Naive thymus-derived CD4-positive, alpha-beta T cell (primary cell): ENCODE measurements at regions not wholly inside any gene's neighbourhood (a gene's known extent, or its start where the extent isn't known, plus 50 kb on each side); places are given as distances from the start of the nearest gene placed in this dataset.

ENCODE experiments used
- ATAC-seq: fragments of 150-1000 bp; cut with Tn5 transposase; 2 replicates; pipeline ENCODE4 v1.10.0; 2021; ENCODE audit warnings: mild to moderate bottlenecking, moderate library complexity
- CTCF ChIA-PET: fragments of 350-600 bp; sonication (Branson Sonifier 250); formaldehyde crosslinking; loops from one replicate; lab custom pipeline; 2021; ENCODE audit warnings: antibody characterized with exemption; lab: Charles Lee
- POLR2A ChIA-PET: fragments of 350-600 bp; sonication (Branson Sonifier 250); formaldehyde crosslinking; loops from one replicate; lab custom pipeline; 2021; ENCODE audit warnings: antibody characterized with exemption, inconsistent platforms; lab: Charles Lee
- DNase-seq, 9 donors: peaks; one replicate each; pipeline versions ENCODE4 v3.0.0 to v3.0.0-alpha.2; 2020 to 2022; ENCODE audit warnings: mixed read lengths in 1 of 9
- H3K27ac ChIP-seq: one replicate; pipeline ENCODE4 v1.7.0; 2013; ENCODE audit warnings: mild to moderate bottlenecking, low read depth, low read length, moderate library complexity
- H3K27me3 ChIP-seq, 2 donors: one replicate each; pipeline ENCODE4 v1.7.0; 2013; ENCODE audit warnings: low read length in 2 of 2, mild to moderate bottlenecking in 2 of 2, moderate library complexity in 2 of 2; ENCODE audit not compliant: control insufficient read depth in 2 of 2, insufficient read depth in 2 of 2
- H3K36me3 ChIP-seq, 3 experiments: 1 replicate in 2 of 3; 2 replicates in 1 of 3; pipeline ENCODE4 v1.7.0; 2013; ENCODE audit warnings: low read length in 3 of 3, mild to moderate bottlenecking in 3 of 3, moderate library complexity in 1 of 3; ENCODE audit not compliant: insufficient read depth in 3 of 3, control insufficient read depth in 2 of 3
- H3K4me1 ChIP-seq, 2 donors: one replicate each; pipeline ENCODE4 v1.7.0; 2013; ENCODE audit warnings: low read length in 2 of 2, mild to moderate bottlenecking in 2 of 2, moderate library complexity in 1 of 2; ENCODE audit not compliant: control insufficient read depth in 2 of 2, insufficient read depth in 2 of 2
- H3K4me3 ChIP-seq: 2 replicates; pipeline ENCODE4 v1.7.0; 2013; ENCODE audit warnings: mild to moderate bottlenecking, low read length
- H3K9me3 ChIP-seq, 3 experiments: 1 replicate in 2 of 3; 2 replicates in 1 of 3; pipeline ENCODE4 v1.7.0; 2013; ENCODE audit warnings: low read length in 3 of 3; ENCODE audit not compliant: control insufficient read depth in 2 of 3
- H3K27ac Mint-ChIP-seq, 9 donors: one replicate each; pipeline ENCODE4 v1.8.0; 2020 to 2022; ENCODE audit warnings: mixed read lengths in 9 of 9, mild to moderate bottlenecking in 8 of 9, moderate library complexity in 5 of 9, inconsistent platforms in 2 of 9
- H3K27me3 Mint-ChIP-seq, 5 donors: one replicate each; pipeline ENCODE4 v1.8.0; 2021 to 2022; ENCODE audit warnings: mixed read lengths in 5 of 5, mild to moderate bottlenecking in 1 of 5
- H3K36me3 Mint-ChIP-seq, 5 donors: one replicate each; pipeline ENCODE4 v1.8.0; 2020 to 2022; ENCODE audit warnings: mixed read lengths in 5 of 5, mild to moderate bottlenecking in 3 of 5, inconsistent platforms in 1 of 5
- H3K4me1 Mint-ChIP-seq, 7 donors: one replicate each; pipeline ENCODE4 v1.8.0; 2020 to 2022; ENCODE audit warnings: mixed read lengths in 7 of 7, mild to moderate bottlenecking in 3 of 7, inconsistent platforms in 1 of 7
- H3K4me3 Mint-ChIP-seq, 10 donors: one replicate each; pipeline ENCODE4 v1.8.0; 2020 to 2022; ENCODE audit warnings: mild to moderate bottlenecking in 10 of 10, mixed read lengths in 10 of 10, moderate library complexity in 6 of 10, inconsistent platforms in 2 of 10
- H3K9me3 Mint-ChIP-seq, 11 donors: one replicate each; pipeline ENCODE4 v1.8.0; 2020 to 2022; ENCODE audit warnings: mixed read lengths in 11 of 11, mild to moderate bottlenecking in 4 of 11, inconsistent platforms in 1 of 11, moderate library complexity in 1 of 11
- intact Hi-C, 2 donors: fragments of 100-400 bp; cut with micrococcal nuclease; formaldehyde crosslinking; loops; one replicate each; pipeline ENCODE4 v1.15.1; 2023

DNA sequence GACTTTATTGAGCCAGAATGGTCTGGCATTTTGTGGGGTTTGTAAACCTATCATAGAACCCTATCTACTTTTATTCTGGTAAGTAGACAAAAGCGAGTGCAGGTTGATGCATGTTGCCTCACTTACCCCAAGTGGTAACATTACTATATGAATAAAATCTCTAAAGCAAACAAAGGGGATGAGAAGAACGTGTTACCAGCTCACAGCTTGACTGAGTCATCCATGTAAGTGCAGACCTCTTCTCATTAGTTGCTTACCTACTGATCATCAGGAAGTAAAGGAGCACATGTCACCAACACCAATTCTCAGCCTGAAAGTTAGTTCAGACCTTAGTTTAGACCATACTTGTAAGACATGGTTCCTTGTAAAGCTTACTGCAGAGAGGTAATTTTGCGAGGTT lies 1328.3 kb downstream of the C4orf33 start:
- Histone ChIP-seq H3K4me3 (no peak overlapping the region), H3K36me3 (no peaks in the 10 kb centered on the region), H3K27me3 (peaks cover 0 to 2% of the 10 kb centered on the region in 2 donors), H3K9me3 (no peaks in the 10 kb centered on the region), H3K27ac (no peak overlapping the region), H3K4me1 (no peaks in the 10 kb centered on the region)
- intact Hi-C loops = no loop called here
- POLR2A ChIA-PET = no interaction called here
- no peak for ATAC-seq
- H3K27me3 Mint-ChIP-seq = no peaks in the 10 kb centered on the region
- no peak for DNase-seq
- H3K4me1 Mint-ChIP-seq = no peaks in the 10 kb centered on the region
- peaks cover 0 to 4% (median 0%) of the 10 kb centered on the region in 5 donors for H3K36me3 Mint-ChIP-seq
- CTCF ChIA-PET = no interaction called here
- peaks cover 0 to 12% (median 6%) of the 10 kb centered on the region in 11 donors for H3K9me3 Mint-ChIP-seq
- no peak overlapping the region for H3K4me3 Mint-ChIP-seq
- H3K27ac Mint-ChIP-seq = no peak overlapping the region

DNA sequence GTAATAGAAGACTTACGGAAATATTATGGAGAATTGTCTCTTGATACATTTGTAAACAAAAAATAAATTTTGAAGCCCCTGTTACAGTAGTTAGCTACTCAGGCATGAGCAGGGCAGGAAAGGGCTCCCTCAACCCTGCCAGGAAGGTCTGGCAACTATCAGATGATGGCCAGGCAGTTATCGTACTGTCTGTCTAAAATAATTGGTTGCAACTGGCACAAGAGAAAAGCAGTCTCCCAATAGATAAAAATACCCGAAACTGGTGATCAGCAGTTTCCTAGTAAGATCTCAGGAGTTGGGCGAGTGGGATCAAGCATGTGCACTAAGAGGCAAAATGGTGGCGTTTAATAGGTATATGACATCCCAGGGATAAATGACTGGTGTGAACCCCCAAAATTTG lies 1336.3 kb downstream of the C4orf33 start:
- Mint-ChIP-seq H3K27me3 (no peaks in the 10 kb centered on the region), H3K27ac (no peak overlapping the region), H3K36me3 (no peaks in the 10 kb centered on the region), H3K4me1 (no peaks in the 10 kb centered on the region), H3K9me3 (peaks cover 0 to 15% (median 4%) of the 10 kb centered on the region in 11 donors), H3K4me3 (no peak overlapping the region)
- ATAC-seq (no peak), DNase-seq (no peak)
- POLR2A ChIA-PET = no interaction called here
- peaks cover 0 to 2% of the 10 kb centered on the region in 2 donors for H3K27me3 ChIP-seq
- no peaks in the 10 kb centered on the region for H3K36me3 ChIP-seq
- no peak overlapping the region for H3K27ac ChIP-seq
- intact Hi-C loops = no loop called here
- no peak overlapping the region for H3K4me3 ChIP-seq
- CTCF ChIA-PET = no interaction called here
- H3K9me3 ChIP-seq = no peaks in the 10 kb centered on the region
- no peaks in the 10 kb centered on the region for H3K4me1 ChIP-seq

DNA sequence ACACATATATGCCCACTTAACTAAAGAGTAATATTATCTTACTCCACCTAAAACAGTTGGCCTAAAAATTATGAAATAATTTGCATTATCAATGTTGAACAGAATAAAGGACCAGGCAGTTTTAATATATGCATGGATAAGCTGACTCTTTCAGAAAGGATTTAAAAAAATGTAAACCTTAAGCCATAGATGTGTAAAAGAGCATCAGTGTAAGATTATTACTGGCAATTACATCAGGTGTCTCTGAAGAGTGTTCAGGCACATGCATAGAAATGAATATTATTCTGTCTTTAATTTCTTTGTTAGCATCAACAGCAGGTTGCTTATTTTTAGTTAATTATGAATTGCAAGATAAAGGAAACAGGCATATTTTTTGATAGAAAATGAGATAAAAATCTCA lies 1353.8 kb downstream of the C4orf33 start:
- CTCF ChIA-PET = no interaction called here
- Histone ChIP-seq H3K36me3 (no peaks in the 10 kb centered on the region), H3K4me3 (no peak overlapping the region), H3K4me1 (no peaks in the 10 kb centered on the region), H3K27ac (no peak overlapping the region), H3K27me3 (no peaks in the 10 kb centered on the region), H3K9me3 (no peaks in the 10 kb centered on the region)
- ATAC-seq (no peak), DNase-seq (no peak)
- intact Hi-C loops = no loop called here
- Mint-ChIP-seq H3K27ac (no peak overlapping the region), H3K36me3 (no peaks in the 10 kb centered on the region), H3K27me3 (no peaks in the 10 kb centered on the region), H3K4me3 (no peak overlapping the region), H3K9me3 (peaks cover 0 to 48% (median 5%) of the 10 kb centered on the region in 11 donors), H3K4me1 (no peaks in the 10 kb centered on the region)
- POLR2A ChIA-PET = no interaction called here

GRCh38 chr4:130468340-130468739 lies 1372.4 kb downstream of the C4orf33 start:
- Mint-ChIP-seq H3K4me3 (no peak overlapping the region), H3K9me3 (peaks cover 0 to 6% (median 0%) of the 10 kb centered on the region in 11 donors), H3K36me3 (no peaks in the 10 kb centered on the region), H3K4me1 (no peaks in the 10 kb centered on the region), H3K27ac (no peak overlapping the region), H3K27me3 (no peaks in the 10 kb centered on the region)
- ChIA-PET POLR2A (no interaction called here), CTCF (no interaction called here)
- DNase-seq (no peak), ATAC-seq (no peak)
- H3K27me3 ChIP-seq = no peaks in the 10 kb centered on the region
- H3K36me3 ChIP-seq = no peaks in the 10 kb centered on the region
- H3K4me3 ChIP-seq = no peak overlapping the region
- no peaks in the 10 kb centered on the region for H3K4me1 ChIP-seq
- intact Hi-C loops = no loop called here
- no peaks in the 10 kb centered on the region for H3K9me3 ChIP-seq
- H3K27ac ChIP-seq = no peak overlapping the region

DNA sequence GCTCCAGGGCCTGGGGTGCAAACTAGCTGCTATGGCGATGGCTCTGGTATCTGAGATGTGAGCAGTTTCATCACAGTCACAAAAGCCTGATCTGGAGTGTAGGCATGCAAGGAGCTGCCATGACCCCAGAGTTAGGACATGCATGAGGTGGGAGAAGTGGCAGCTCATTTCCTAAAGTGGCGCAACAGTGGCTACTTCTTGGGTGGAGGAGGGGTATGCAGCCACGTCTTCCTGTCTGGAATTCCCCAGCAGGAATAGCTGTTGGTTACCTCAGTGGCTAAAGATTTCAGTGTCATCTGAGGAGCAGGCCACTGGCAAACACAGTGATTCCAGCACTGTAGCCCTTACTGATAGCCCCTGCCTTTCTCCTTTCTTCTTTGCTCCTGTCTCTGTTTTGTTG lies 1382.5 kb downstream of the C4orf33 start:
- Histone ChIP-seq H3K27me3 (no peaks in the 10 kb centered on the region), H3K36me3 (no peaks in the 10 kb centered on the region), H3K9me3 (no peaks in the 10 kb centered on the region), H3K4me1 (no peaks in the 10 kb centered on the region), H3K4me3 (no peak overlapping the region), H3K27ac (no peak overlapping the region)
- intact Hi-C loops = no loop called here
- Mint-ChIP-seq H3K9me3 (peaks cover 0 to 23% (median 4%) of the 10 kb centered on the region in 11 donors), H3K4me1 (no peaks in the 10 kb centered on the region), H3K36me3 (no peaks in the 10 kb centered on the region), H3K27me3 (no peaks in the 10 kb centered on the region), H3K27ac (no peak overlapping the region), H3K4me3 (no peak overlapping the region)
- POLR2A ChIA-PET = no interaction called here
- CTCF ChIA-PET = no interaction called here
- DNase-seq (no peak), ATAC-seq (no peak)

DNA sequence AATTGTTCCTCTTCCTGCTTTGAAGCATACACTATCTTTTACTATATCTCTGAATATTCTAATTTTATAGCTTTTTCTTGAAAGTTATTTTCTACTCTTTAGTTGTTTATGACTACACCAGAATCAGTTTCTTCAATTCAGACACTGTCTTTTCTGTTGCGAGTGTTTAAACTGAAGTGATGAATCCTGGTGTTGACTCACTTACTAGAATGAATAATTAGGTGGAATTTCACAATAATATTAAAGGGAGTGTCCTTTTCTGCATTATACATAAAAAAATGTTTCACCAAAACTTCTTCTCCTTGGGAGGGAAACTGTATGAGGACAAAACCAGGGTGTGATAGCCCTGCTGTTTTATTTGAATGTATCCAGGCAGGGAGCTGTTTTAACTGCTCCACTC lies 1383.1 kb downstream of the C4orf33 start:
- Histone ChIP-seq H3K27ac (no peak overlapping the region), H3K4me1 (no peaks in the 10 kb centered on the region), H3K36me3 (no peaks in the 10 kb centered on the region), H3K9me3 (no peaks in the 10 kb centered on the region), H3K4me3 (no peak overlapping the region), H3K27me3 (no peaks in the 10 kb centered on the region)
- intact Hi-C loops = no loop called here
- H3K4me1 Mint-ChIP-seq = no peaks in the 10 kb centered on the region
- H3K36me3 Mint-ChIP-seq = no peaks in the 10 kb centered on the region
- POLR2A ChIA-PET = no interaction called here
- CTCF ChIA-PET = no interaction called here
- no peak overlapping the region for H3K4me3 Mint-ChIP-seq
- DNase-seq = no peak
- H3K9me3 Mint-ChIP-seq = peaks cover 0 to 28% (median 4%) of the 10 kb centered on the region in 11 donors
- no peak overlapping the region for H3K27ac Mint-ChIP-seq
- ATAC-seq = no peak
- no peaks in the 10 kb centered on the region for H3K27me3 Mint-ChIP-seq

DNA sequence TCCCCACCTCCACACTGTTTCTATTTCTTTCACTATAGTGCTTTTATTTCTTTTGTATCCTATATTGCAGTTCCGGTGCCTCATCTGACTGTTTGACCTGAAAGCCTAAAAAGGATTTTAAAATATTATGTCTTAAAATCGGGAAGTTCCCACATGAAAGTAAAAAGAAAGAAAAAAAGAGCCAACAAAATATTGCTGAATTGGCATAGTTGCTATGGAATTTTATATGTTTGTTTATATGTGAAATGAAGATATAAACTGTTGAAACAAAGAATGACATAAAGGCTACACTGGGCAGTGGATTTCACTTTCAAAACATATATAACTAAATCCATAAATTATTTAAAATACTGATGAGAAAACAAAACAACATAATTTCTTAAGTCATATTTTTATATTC lies 1383.7 kb downstream of the C4orf33 start:
- ATAC-seq (no peak), DNase-seq (no peak)
- no peak overlapping the region for H3K4me3 Mint-ChIP-seq
- Histone ChIP-seq H3K4me1 (no peaks in the 10 kb centered on the region), H3K27ac (no peak overlapping the region), H3K36me3 (no peaks in the 10 kb centered on the region), H3K9me3 (no peaks in the 10 kb centered on the region), H3K4me3 (no peak overlapping the region), H3K27me3 (no peaks in the 10 kb centered on the region)
- peaks cover 0 to 33% (median 4%) of the 10 kb centered on the region in 11 donors for H3K9me3 Mint-ChIP-seq
- intact Hi-C loops = no loop called here
- ChIA-PET POLR2A (no interaction called here), CTCF (no interaction called here)
- H3K27ac Mint-ChIP-seq = no peak overlapping the region
- no peaks in the 10 kb centered on the region for H3K27me3 Mint-ChIP-seq
- H3K36me3 Mint-ChIP-seq = no peaks in the 10 kb centered on the region
- H3K4me1 Mint-ChIP-seq = no peaks in the 10 kb centered on the region
